Tibial nerve (tissue), 4 donors: ENCODE measurements at regions not wholly inside any gene's neighbourhood (a gene's known extent, or its start where the extent isn't known, plus 50 kb on each side); places are given as distances from the start of the nearest gene placed in this dataset.

Experiments
- DNase-seq, 2 donors: peaks; one replicate each; pipeline ENCODE4 v3.0.0-alpha.2; 2019; ENCODE audit warnings: low spot score in 2 of 2
- H3K27ac ChIP-seq, 4 donors: fragments of 200-600 bp; sonication (generic) in 3 of 4; one replicate each; pipeline ENCODE4 v1.5.1; 2017 to 2019; ENCODE audit warnings: mild to moderate bottlenecking in 1 of 4
- H3K27me3 ChIP-seq, 2 donors: fragments of 200-600 bp; sonication (generic) in 1 of 2; one replicate each; pipeline versions ENCODE4 v1.5.1 to v1.6.0; 2017 to 2019
- H3K36me3 ChIP-seq, 3 donors: fragments of 200-600 bp; sonication (generic); one replicate each; pipeline ENCODE4 v1.5.1; 2018 to 2019
- H3K4me1 ChIP-seq, 4 donors: fragments of 200-600 bp; sonication (generic) in 3 of 4; one replicate each; pipeline ENCODE4 v1.5.1; 2017 to 2019
- H3K4me3 ChIP-seq, 4 donors: fragments of 200-600 bp; sonication (generic) in 3 of 4; one replicate each; pipeline ENCODE4 v1.5.1; 2017 to 2019; ENCODE audit warnings: mild to moderate bottlenecking in 1 of 4, moderate library complexity in 1 of 4
- H3K9me3 ChIP-seq, 4 donors: fragments of 200-600 bp; sonication (generic) in 3 of 4; one replicate each; pipeline ENCODE4 v1.5.1; 2017 to 2019
- CTCF ChIP-seq, 5 experiments: fragments of 200-600 bp in 3 of 5; fragments of 450-650 bp in 2 of 5; sonication (generic) in 3 of 5; IDR thresholded peaks; one replicate each; pipeline ENCODE4 v1.5.1; 2016 to 2019; ENCODE audit warnings: antibody characterized with exemption in 5 of 5, mild to moderate bottlenecking in 3 of 5, moderate library complexity in 2 of 5
- EP300 ChIP-seq, 2 donors: sonication (generic); formaldehyde crosslinking; IDR thresholded peaks; one replicate each; pipeline ENCODE4 v1.6.1; 2017; ENCODE audit warnings: antibody characterized with exemption in 2 of 2, mild to moderate bottlenecking in 1 of 2
- POLR2A ChIP-seq, 2 donors: fragments of 450-650 bp; IDR thresholded peaks; one replicate each; pipeline ENCODE4 v1.6.1; 2017; ENCODE audit warnings: antibody characterized with exemption in 2 of 2, mild to moderate bottlenecking in 2 of 2, moderate library complexity in 2 of 2
- WGBS, 2 donors: methylation state at CpG; one replicate each; pipeline ENCODE4 v1.1.5; 2018; 5-methylcytosine and 5-hydroxymethylcytosine counted together

- H3K4me1 ChIP-seq: no peaks in the 10 kb centered on the region
- no peaks in the 10 kb centered on the region for H3K36me3 ChIP-seq
- 47 to 100% methylated on average over 1 to 2 of the region's 2 CpGs for WGBS, 2 donors
- TF ChIP-seq CTCF (IDR thresholded peaks at IDR 0.05): no peak
- no peak for TF ChIP-seq EP300 (IDR thresholded peaks at IDR 0.05)
- TF ChIP-seq POLR2A (IDR thresholded peaks at IDR 0.05): no peak
- no peak overlapping the region for H3K27ac ChIP-seq
- DNase-seq: no peak
- no peaks in the 10 kb centered on the region for H3K9me3 ChIP-seq
- H3K4me3 ChIP-seq: no peak overlapping the region
- no peaks in the 10 kb centered on the region for H3K27me3 ChIP-seq
Measured at GRCh38 chr5:54733101-54733500, 215.5 kb downstream of the SNX18 start.

GRCh38 chr5:54732108-54732507 lies 214.5 kb downstream of the SNX18 start:
- H3K36me3 ChIP-seq: no peaks in the 10 kb centered on the region
- no peak for TF ChIP-seq EP300 (IDR thresholded peaks at IDR 0.05)
- no peaks in the 10 kb centered on the region for H3K27me3 ChIP-seq
- no peak overlapping the region for H3K27ac ChIP-seq
- no peak overlapping the region for H3K4me3 ChIP-seq
- DNase-seq: no peak
- no peaks in the 10 kb centered on the region for H3K4me1 ChIP-seq
- no peaks in the 10 kb centered on the region for H3K9me3 ChIP-seq
- WGBS, 2 donors: 89 to 92% methylated on average over 1 of the region's 1 CpG

- no peak for DNase-seq
- H3K27me3 ChIP-seq: no peaks in the 10 kb centered on the region
- H3K4me1 ChIP-seq: no peaks in the 10 kb centered on the region
- no peaks in the 10 kb centered on the region for H3K9me3 ChIP-seq
- H3K27ac ChIP-seq: no peak overlapping the region
- H3K36me3 ChIP-seq: no peaks in the 10 kb centered on the region
- 93 to 98% methylated on average over 1 of the region's 1 CpG for WGBS, 2 donors
- no peak overlapping the region for H3K4me3 ChIP-seq
- no peak for TF ChIP-seq CTCF (IDR thresholded peaks at IDR 0.05)
- no peak for TF ChIP-seq POLR2A (IDR thresholded peaks at IDR 0.05)
- TF ChIP-seq EP300 (IDR thresholded peaks at IDR 0.05): no peak
Measured at GRCh38 chr5:54728588-54728915, 211.0 kb downstream of the SNX18 start.

- TF ChIP-seq EP300 (IDR thresholded peaks at IDR 0.05) (no peak), POLR2A (IDR thresholded peaks at IDR 0.05) (no peak), CTCF (IDR thresholded peaks at IDR 0.05) (no peak)
- H3K36me3 ChIP-seq: no peaks in the 10 kb centered on the region
- no peaks in the 10 kb centered on the region for H3K4me1 ChIP-seq
- WGBS, 2 donors: 65 to 67% methylated on average over 2 of the region's 2 CpGs
- no peak overlapping the region for H3K4me3 ChIP-seq
- H3K27me3 ChIP-seq: no peaks in the 10 kb centered on the region
- no peak for DNase-seq
- no peak overlapping the region for H3K27ac ChIP-seq
- no peaks in the 10 kb centered on the region for H3K9me3 ChIP-seq
Measured at GRCh38 chr5:54727874-54728587, 210.5 kb downstream of the SNX18 start.

GRCh38 chr5:54725391-54726280 lies 208.1 kb downstream of the SNX18 start:
- no peak for DNase-seq
- Histone ChIP-seq H3K4me1 (no peaks in the 10 kb centered on the region), H3K27ac (no peak overlapping the region), H3K36me3 (no peaks in the 10 kb centered on the region), H3K27me3 (no peaks in the 10 kb centered on the region), H3K4me3 (no peak overlapping the region), H3K9me3 (no peaks in the 10 kb centered on the region)
- WGBS, 2 donors: 48% methylated on average over 2 of the region's 2 CpGs
- TF ChIP-seq CTCF (IDR thresholded peaks at IDR 0.05) (no peak), EP300 (IDR thresholded peaks at IDR 0.05) (no peak), POLR2A (IDR thresholded peaks at IDR 0.05) (no peak)
